Putamen (tissue), 1 donor: ENCODE measurements at regions not wholly inside any gene's neighbourhood (a gene's known extent, or its start where the extent isn't known, plus 50 kb on each side); places are given as distances from the start of the nearest gene placed in this dataset.
"Not testable (repeated sequence)": the region's sequence is repeated elsewhere in the genome, so short reads cannot be mapped to it uniquely, and the experiment has no call there.

Experiments used
- DNase-seq: peaks from one replicate; pipeline ENCODE4 v3.0.0-alpha.2; 2016; ENCODE audit warnings: low spot score

DNA sequence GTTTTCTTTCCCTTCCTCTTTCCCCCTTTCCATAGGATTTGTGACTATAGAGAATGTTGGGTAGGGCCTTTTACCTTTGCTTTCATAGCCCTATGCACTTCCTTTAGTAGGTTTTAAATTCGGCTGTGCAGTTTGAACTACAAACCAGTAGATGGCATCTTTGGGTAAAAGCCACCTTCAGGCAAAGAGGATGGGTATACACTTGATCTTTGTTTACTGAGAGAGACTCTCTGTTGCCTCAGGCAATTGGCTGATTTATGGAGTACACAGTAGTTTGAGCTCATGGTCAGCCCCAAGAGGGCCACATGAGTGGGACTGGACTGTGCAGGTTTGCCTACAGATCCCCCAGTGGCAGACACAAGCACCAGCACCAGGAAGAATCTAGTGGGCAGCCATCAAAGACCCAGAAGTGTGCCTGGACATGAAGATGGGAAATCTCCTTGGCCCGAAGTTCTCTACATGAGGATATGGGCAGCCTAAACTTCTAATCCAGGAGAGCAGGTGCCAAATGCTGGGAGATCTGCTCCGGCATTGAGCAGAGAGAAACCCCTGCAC is 1304.3 kb upstream of the DDX18 start:
- peak; percentile 17 for DNase-seq

DNA sequence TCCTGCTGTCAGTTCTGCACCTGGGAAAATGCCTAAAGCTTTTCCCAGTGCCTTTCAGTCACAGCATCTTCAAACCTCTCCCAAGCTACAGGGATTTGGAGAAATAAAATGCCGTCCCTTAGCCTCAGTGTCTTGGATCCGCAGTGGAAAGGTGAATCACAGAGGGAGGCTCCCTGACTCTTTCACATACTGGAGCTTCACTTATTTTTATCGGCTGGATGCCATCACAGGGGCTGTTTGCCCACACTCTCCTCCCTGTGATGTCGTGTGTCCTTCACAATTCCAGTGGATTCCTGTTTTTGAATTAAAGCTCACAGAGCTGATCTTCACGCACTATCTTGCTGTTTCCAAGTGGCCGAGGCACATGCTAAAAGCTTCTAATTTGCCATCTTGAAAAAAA is 1303.1 kb upstream of the DDX18 start:
- no peak for DNase-seq

DNA sequence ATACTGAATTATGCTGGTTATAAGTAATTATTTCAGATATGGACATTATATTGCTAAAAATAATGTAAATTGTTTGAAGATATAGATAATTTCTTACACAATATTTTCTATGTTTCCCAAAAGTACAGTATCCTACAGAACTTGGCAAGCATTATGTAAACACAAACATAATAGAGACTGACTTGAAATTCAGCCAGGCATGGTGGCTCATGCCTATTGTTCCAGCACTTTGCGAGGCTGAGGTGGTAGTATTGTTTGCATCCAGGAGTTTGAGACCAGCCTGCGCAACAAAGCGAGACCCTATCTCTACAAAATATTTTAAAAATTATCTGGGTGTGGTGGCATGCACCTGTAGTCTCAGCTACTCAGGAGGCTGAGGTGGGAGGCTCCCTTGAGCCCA is 1300.5 kb upstream of the DDX18 start:
- no peak for DNase-seq

DNA sequence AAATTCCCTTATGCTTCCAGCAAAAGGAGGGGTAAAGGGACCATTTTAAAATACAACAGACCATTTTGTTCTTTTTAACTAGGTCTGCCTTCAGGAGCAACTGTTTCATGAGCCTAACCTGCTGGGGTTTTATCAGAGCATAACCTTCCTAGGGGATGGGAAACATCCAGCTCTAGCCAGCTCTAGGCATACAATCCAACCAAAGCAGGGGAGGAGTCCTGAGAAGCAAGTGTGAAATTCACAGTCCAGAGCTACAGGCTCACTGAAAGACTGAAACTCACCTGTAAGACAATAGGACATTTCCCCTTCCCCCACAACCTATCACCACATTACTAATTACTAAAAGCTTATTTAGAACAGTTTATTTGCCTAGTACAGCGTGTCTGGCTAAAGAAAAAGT is 1296.6 kb upstream of the DDX18 start:
- DNase-seq, result no peak

DNA sequence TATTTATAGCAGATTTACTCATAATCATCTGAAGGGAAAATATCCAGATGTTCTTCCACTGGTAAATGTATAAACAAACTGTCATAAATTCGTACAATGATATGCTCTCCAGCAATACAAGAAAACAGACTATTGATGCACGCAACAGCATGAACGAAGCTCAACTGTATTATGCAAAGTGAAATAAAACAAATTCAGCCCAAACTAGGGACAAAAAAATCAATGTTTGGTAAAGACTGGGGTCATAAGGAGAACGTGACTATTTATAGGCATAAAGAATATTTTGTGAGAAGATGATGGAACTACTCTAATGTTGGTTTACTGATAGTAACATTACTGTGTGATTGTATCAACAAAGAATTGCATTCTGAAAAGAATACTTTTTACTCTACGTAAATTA is 1276.7 kb upstream of the DDX18 start:
- no peak for DNase-seq

DNA sequence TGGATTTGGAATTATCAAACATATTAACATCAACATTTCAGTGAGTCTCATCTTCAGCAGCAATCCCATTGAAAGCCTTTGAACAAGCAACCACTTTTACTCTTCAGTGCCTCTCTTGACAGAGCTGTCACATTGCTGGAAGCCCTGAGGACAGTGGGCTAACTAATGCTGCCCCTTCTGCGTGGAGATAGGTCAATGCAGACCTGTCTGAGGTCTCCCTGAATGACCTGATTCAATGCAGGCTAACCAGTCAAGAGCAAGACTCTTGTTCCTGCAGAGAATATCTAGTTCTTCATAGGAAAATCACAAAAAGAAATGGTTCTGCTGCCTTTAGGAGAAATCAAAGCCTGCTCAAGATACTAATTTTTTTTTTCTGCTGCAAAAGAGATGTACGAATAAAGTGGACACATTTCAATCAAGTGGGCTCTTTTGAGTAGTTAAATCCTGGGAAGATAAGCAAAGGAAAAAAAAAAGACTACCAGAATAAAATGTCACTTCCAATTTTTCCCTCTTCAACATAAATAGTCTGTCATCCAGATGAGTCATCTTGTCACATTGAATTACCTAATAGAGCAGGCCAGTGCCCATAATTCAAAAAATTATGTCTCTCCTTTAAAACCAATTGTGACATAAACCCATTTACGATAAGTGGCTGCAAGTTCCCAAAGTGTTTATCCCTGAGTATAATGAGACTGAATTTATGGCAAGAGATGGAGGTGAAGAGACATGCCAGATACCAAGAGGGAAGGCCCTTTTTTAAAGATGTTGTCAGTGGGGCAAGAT is 1269.0 kb upstream of the DDX18 start:
- DNase-seq, result no peak

DNA sequence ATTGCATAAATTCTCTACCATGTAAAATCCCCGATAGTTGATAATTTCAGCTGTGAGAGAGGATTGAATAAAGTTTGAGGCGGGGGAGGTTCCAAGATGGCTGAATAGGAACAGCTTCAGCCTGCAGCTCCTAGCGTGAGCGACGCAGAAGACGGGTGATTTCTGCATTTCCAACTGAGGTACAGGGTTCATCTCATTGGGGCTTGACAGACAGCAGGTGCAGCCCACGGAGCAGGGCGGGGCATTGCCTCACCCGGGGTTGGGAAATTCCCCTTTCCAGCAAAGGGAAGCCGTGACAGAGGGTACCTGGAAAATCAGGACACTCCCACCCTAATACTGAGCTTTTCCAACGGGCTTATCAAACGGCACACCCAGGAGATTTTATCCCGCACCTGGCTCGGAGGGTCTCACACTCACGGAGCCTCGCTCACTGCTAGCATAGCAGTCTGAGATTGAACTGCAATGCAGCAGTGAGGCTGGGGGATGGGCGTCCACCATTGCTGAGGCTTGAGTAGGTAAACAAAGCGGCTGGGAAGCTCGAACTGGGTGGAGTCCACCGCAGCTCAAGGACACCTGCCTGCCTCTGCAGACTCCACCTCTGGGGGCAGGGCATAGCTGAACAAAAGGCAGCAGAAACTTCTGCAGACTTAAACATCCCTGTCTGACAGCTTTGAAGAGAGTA is 1261.6 kb upstream of the DDX18 start:
- DNase-seq, result not testable (repeated sequence)

DNA sequence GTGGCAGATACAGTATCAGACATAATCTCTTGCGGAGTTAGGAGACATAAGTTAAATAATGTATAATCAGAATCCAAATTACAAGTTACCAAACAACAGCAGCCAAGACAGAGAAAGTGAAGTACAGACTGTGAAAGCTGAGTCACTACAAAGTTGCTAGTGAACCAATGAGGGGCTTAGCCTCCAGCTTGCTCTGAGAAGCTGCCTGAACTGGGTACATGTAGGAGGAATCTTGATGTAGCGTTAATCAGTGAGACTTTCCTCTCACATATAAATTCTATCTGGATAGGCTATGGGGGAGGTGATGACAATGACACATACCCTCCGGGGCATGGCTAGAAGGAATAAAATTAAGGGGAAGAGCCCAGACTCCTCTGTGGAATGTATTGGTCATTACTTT is 1234.3 kb upstream of the DDX18 start:
- peak; percentile 68 for DNase-seq

DNA sequence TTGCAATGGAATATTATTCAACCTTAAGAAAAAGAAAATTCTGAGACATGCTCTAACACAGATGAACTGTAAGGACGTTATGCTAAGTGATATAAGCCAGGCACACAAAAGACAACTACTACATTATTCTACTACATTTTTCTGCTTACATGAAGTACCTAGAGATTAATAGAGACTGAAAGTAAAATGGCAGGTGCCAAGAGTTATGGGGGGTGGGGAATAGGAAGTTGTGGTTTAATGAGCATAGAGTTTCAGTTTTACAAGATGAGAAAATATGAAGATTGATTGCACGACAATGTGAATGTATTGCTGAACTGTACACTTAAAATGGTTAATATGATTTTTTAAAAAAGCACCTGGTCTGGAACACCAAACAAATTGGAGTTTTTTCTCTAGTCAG is 1231.6 kb upstream of the DDX18 start:
- no peak for DNase-seq

DNA sequence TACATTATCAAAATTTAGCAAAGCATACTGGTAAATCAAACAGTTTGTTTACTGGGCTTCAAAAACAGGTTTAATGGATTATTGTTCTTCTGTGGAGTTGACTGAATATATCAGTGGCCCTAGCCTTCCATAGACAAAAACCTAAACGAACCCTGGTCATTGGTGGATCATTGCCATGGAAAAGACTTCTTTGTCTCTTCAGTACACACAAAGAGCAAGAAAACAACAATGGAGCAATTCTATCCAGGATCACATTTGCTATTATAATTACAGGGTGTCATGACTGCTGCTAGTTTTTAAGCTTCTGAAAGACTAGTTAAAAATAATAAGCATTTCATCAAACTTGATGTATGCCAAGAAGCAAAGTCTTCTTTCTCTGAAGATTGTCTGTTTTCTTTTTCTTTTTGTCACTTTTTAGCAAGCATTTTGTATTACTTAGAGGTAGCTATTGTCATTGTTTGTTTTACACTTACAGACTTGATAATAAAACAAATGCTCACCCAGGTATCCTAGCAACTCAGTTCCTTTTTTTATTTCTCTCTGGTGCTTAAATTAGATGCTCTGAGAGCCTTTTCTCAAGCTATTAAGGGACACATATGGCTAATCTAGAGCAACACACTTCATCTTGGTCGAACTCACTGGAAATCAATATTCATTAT is 1228.7 kb upstream of the DDX18 start:
- peak; percentile 65 for DNase-seq

DNA sequence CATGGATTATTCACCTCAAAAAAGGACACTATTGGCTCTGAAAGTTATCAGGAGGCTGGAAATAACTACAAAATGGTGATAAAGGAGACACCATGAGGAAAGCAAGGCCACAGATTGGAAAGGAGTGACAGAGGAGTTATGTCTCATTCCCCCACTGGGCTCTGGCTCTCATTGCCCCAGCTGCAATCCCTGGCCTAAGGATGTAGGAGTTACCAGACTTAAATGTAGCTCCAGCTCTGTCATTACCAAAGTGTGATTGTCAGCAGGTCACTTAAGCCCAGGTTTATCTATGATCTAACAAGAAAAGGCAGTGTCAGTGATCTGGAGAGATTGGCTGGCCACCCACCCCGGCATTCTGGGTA is 1228.2 kb upstream of the DDX18 start:
- DNase-seq, result no peak
